NCI-H1436 treated with DMSO at 0.1 percent for 48 hours (cell line): ENCODE measurements at regions not wholly inside any gene's neighbourhood (a gene's known extent, or its start where the extent isn't known, plus 50 kb on each side); places are given as distances from the start of the nearest gene placed in this dataset.
"Not testable (repeated sequence)": the region's sequence is repeated elsewhere in the genome, so short reads cannot be mapped to it uniquely, and the experiment has no call there.

Experiments
- DNase-seq: peaks from one replicate; lab custom pipeline; 2025; lab: John Stamatoyannopoulos, UW

DNA sequence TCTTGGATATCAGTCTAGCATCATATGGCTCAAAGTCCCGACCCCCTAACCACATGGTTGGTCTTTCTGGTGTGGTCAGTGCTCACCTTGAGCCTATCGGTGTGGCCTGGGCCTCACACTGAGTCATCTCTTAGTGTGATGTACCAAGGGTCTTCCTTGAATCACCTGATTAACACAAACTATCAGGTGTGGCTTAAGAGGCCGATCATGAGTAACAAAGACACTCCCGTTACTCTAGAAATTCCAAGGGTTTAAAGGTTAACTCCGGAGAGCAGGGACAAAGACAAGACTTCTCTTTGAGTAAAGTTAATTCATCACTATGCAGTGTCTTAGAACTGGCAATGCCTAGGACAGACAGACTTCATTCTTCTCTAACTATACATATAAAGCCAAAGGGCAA is 52.3 kb upstream of the ARMC3 start:
- DNase-seq: no peak

DNA sequence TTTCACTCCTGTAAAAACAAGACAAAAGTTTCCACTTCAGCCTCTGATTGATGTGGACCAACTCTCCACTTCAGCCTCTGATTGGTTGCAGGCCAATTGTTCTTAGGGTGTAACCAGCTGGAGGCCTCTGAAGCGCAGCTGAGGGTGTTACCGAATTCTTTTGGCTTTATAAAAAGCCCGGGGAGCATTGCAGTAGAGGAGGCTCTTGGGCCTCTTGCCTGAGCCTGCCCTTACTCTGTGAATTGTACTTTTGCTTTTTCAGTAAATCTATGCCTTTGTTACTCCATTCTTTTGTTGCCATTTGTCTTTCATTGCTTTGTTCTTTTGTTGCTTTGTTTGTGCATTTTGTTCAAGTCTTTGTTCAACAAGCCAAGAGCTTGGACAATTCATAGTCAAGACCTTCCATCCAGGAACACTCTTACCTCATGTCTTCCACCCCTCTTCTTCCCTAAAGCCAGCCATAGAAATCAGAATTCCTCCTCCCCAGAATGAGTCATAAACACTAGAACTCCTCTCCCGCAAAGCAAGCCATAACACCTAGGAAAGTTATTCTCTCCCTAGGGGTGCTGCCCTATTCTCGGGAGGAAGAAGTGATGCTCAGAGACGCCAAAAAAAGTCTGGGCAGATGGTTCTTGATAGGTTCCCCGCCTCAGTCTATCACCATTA is 53.5 kb upstream of the ARMC3 start:
- DNase-seq: no peak

DNA sequence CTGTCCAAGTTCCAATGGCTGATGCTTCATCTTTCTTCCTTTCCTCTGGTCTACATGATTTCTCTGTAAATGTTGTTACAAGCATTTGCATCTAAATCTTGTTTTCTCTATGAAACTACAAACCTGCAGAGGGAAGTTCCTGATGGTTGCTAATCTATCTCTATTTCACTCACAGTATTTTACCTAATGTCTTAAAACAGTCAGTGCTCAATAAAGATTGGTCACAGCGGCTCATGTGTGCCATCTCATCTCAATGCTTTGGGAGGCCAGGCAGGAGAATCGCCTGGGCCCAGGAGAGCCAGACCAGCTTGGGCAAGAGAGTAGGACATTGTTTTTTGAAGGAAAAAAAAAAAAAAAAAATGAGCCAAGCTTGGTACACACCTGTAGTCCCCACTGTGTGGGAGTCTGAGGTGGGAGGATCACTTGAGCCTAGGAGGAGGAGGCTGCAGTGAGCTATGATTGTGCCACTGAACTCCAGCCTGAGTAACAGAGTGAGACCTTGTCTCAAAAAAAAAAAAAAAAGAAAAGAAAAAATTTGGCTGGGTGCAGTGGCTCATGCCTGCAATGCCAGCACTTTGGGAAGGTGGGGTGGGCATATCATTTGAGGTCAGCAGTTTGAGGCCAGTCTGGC is 71.3 kb upstream of the ARMC3 start:
- no peak for DNase-seq

GRCh38 chr10:22854935-22855421 is 72.9 kb upstream of the ARMC3 start:
- DNase-seq: no peak

DNA sequence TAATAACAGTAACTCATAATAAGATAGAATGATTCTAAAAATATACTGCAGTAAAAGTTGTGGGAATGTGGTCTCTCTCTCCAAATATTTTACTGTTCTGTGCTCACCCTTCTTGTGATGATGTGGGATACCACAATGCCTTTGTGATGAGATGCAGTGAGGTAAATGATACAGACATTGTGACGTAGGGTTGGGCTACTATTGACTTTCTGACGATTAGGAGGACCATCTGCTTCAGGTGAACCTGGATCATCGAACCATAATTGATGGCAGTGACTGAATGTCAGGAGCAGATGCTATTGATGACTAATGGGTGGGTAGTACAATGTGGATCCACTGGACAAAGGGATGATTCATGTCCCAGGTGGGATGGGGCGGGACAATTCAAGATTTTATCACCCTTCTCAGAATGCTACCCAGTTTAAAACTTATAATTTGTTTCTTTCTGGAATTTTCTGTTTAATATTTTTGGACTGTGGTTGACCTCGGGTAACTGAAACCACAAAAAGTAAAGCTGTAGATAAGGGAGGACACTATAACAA is 73.9 kb upstream of the ARMC3 start:
- no peak for DNase-seq

DNA sequence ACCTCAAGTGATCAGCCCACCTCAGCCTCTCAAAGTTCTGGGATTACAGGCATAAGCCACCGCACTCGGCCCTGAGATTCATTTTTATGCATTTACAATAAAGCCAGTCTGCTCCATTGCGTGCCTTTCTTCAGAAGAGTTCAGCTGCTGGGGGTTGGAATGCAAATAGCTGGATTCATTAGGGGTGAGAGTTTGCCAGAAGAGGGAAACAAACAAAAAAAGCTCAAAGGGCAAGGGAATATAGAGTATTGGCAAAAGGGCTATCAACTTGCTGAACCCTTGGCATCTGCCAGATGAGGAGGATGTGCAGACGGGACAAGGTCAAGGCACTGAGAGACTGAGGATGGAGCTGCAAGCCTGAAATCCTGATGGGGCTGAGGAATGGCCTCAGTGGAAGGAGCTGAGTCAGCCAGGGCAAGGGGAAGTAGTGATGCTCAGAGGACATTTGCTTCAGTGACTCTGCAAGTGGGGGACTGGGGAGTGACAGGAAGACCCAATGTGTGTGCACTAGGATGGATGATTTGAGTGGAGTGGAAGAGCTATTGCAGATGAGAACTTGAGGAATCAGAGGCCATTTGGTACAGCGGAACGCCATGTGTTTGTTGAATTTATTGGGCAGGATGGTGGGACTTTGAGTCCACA is 75.0 kb upstream of the ARMC3 start:
- DNase-seq: no peak

GRCh38 chr10:22851865-22852239 is 76.0 kb upstream of the ARMC3 start:
- DNase-seq: no peak

GRCh38 chr10:22850541-22850940 is 77.3 kb upstream of the ARMC3 start:
- no peak for DNase-seq

GRCh38 chr10:22849077-22849805 is 78.6 kb upstream of the ARMC3 start:
- no peak for DNase-seq

- no peak for DNase-seq
These were observed 79.3 kb upstream of the ARMC3 start for GRCh38 chr10:22848509-22848908.

DNA sequence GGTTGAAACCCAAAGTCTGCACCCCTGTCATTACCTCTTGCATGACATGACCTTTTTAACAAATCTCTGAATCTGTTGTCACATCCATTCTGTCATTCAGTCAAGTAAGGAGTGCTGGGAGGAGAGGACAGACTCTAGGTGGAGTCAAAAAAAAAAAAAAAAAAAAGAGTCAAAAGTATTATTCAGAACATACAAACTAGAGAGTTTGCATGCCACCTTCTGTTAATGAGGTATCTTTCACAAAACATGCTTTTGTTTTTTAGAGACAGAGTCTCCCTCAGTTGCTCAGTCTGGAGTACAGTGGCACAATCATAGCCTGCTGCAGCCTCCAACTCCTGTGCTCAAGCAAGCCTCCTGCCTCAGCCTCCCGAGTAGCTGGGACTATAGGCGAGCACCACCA is 81.6 kb upstream of the ARMC3 start:
- no peak for DNase-seq

DNA sequence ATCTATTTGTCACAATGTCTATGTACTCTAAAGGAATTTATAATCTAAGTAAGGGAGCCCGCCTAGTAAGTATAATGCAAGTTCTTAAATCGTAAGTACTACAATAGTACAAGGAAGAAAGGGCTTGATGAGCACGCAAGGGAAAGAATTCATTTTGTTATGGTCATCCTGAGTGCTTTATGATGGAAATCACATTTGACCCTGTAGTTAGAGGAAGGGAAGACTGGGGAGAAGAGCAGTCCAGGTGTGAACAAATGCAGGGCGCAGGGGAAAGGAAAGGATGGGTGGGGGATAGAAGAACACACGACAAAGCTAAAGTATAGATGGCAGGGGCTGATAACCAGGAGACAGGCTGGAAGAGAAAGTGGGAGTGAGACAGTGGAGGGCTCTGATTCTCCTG is 88.2 kb upstream of the ARMC3 start:
- no peak for DNase-seq

- DNase-seq: no peak
These were observed 90.1 kb upstream of the ARMC3 start for GRCh38 chr10:22837771-22838170.

DNA sequence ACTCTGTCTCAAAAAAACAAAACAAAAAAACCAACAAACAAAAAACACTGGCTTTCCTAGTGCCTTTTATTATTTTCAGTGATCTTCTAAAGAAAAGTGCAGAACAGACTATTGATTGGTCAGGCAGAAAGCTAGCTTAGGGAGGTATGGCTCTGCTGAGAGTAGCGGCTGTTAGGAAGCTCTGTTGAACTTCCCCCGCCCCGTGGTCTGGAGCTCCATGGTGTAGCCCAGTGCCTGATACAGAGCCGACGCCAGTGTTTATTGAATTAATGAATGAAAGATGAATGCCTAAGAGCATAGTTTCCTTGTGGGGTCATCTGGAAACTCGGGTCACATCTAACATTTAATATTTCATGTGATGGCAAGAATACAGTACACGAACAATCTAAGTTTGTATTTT is 90.5 kb upstream of the ARMC3 start:
- DNase-seq: no peak

GRCh38 chr10:22834471-22834870 is 93.4 kb upstream of the ARMC3 start:
- no peak for DNase-seq

DNA sequence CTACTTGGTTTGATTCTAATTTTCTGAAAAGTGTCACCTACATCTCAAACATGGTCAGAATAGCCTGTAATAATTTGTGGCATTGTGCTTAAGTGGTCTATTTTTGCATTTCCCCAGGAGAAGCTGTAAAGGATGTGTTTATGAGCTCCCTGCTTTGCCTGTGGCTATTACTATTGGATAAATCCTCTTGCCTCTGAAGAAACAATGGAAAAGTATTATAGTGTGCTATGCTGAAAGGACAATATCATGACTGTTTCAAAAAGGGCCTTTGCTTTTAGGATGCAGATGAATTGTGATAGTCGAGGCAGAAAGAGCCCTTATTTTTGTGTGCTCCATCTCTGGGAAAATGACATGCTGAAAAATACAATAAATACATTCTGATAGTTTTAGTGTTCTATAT is 94.1 kb upstream of the ARMC3 start:
- DNase-seq: no peak

DNA sequence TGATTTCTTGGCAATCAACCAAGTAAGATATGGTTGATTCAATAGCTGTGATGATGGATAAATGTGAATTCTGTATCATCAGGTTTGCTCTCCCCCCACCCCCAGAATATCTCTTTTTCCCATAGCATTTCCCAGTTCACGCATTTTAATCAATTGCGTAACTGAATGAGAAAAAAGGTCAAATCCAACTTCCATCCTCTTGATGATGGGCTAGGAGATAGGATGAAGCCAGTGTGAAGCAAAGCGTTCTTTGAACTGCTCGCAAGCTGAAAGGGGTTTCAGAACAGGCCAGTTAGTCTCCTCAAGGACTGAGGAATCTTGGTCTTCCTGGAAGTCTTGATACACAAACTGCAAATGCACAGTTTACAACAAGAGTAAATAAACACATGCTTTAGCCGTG is 94.5 kb upstream of the ARMC3 start:
- DNase-seq: no peak

DNA sequence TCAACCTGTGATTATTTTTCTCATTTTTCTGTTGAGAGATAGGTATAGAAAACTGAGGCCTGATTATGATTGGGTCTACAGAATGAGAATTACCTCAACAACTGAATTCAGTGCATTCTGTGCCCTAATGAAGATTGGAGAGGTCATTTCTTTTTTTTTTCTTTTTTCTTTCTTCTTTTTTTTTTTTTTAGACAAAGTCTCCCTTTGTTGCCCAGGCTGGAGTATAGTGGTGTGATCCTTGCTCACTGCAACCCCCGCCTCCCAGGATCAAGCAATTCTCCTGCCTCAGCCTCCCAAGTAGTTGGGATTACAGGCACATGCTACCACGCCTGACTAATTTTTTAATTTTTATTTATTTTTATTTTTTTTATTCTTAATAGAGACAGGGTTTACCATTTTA is 95.0 kb upstream of the ARMC3 start:
- no peak for DNase-seq

- no peak for DNase-seq
These were observed 95.7 kb upstream of the ARMC3 start for GRCh38 chr10:22832066-22832602.

DNA sequence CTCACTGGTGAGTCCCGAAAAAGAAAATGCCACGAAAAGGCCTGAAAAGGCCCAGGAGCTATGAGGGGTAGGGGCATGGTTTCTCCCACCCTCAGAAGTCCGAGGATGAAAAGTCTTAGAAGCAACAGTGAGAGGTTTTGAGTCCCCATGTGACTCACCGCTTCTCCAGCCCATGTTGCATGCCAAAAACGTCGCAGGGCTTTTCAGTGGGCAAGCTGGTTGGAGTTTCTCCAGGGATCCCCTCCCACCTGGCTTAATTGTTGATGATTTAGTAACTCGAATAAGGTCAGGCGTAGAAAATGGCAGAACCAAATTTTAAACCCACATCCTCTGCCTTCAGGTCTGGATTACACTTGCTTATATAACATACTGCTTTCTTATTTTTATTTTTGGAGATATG is 96.3 kb upstream of the ARMC3 start:
- DNase-seq: no peak

DNA sequence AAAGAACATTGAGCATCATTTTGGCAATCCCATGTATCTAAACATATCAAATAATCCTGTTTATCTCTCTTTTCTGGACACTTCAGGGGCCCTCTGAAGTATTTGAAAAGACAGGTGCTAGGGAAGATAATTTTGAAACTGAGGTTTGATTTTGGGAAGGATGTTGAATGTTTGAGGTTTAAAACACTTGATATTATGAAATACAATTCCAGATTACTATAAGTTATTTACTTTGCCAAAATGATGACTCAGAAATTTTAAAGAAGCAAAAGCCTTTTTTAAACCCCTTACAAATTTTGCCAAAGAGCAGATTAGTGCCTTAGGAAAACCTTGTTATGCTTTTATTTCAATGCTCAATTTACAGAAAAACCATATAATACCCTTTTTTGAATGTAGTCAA is 99.1 kb upstream of the ARMC3 start:
- not testable (repeated sequence) for DNase-seq

GRCh38 chr10:22825841-22826240 is 102.0 kb upstream of the ARMC3 start:
- DNase-seq: no peak
